ENCODE measurements at regions not wholly inside any gene's neighbourhood (a gene's known extent, or its start where the extent isn't known, plus 50 kb on each side); places are given as distances from the start of the nearest gene placed in this dataset.

DNA sequence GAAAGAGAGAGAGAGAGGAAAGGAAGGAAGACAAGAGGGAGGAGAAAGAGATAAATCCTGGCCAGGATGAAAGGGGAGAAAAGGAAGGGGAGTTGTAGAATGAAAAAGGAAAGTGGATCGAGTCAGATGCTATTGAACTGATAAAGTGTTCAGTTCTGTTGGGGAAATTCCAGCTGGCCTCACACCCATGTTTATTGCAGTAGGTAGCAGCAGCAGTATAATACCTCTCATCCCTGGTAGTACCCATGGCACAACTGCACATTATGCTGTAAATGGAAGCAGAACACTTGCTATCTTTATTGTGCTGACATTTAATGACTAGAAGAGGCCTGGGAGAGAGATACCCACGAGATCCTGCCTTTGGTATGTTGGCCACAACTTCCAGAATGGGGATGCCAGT is 178.1 kb downstream of the EVX1 start:
- TF ChIP-seq GABPA (IDR thresholded peaks at IDR 0.05; ENCODE audit: low read depth), result no peak
- TF ChIP-seq POLR2AphosphoS5 (IDR thresholded peaks at IDR 0.05; ENCODE audit: low read depth), result no peak
- TF ChIP-seq, protein P1, sequence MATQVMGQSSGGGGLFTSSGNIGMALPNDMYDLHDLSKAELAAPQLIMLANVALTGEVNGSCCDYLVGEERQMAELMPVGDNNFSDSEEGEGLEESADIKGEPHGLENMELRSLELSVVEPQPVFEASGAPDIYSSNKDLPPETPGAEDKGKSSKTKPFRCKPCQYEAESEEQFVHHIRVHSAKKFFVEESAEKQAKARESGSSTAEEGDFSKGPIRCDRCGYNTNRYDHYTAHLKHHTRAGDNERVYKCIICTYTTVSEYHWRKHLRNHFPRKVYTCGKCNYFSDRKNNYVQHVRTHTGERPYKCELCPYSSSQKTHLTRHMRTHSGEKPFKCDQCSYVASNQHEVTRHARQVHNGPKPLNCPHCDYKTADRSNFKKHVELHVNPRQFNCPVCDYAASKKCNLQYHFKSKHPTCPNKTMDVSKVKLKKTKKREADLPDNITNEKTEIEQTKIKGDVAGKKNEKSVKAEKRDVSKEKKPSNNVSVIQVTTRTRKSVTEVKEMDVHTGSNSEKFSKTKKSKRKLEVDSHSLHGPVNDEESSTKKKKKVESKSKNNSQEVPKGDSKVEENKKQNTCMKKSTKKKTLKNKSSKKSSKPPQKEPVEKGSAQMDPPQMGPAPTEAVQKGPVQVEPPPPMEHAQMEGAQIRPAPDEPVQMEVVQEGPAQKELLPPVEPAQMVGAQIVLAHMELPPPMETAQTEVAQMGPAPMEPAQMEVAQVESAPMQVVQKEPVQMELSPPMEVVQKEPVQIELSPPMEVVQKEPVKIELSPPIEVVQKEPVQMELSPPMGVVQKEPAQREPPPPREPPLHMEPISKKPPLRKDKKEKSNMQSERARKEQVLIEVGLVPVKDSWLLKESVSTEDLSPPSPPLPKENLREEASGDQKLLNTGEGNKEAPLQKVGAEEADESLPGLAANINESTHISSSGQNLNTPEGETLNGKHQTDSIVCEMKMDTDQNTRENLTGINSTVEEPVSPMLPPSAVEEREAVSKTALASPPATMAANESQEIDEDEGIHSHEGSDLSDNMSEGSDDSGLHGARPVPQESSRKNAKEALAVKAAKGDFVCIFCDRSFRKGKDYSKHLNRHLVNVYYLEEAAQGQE (IDR thresholded peaks at IDR 0.05; ENCODE audit: insufficient replicate concordance, low read depth), result no peak
- no peak for TF ChIP-seq CTCF (IDR thresholded peaks at IDR 0.05; ENCODE audit: insufficient read depth, low read length)
- no peak for TF ChIP-seq SPI1 (IDR thresholded peaks at IDR 0.05; ENCODE audit: borderline replicate concordance, low read depth)
- no peaks in the 10 kb centered on the region for H3K27me3 ChIP-seq (ENCODE audit: insufficient read depth, poor library complexity, severe bottlenecking)
- no peak overlapping the region for H3K27ac ChIP-seq (replicated peaks)
- DNase-seq (ENCODE audit: low read depth in 1 of 2, low spot score in 1 of 2), result no peak
- no peak overlapping the region for H3K4me3 ChIP-seq (replicated peaks; ENCODE audit: insufficient read depth, low read length)

DNA sequence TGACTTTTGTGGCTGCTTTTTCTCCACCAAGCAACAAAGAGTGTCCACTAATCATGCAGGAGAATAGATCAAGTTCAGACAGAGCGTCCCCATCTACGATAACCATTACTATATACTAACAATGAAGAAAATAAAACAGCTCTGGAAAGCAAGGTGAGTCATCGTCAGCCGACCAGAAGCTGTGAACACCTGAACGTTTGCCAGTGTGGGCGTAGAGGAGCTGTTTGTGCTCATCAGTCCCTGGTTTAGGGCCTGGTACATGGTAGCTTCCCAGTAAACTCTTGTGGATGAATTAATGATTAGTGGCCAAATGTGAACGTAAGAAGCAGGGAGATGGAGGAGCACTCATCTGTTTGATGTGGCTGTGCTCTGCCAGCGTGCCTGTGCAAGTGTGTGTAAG is 180.7 kb downstream of the EVX1 start:
- no peak for DNase-seq (ENCODE audit: low read depth in 1 of 2, low spot score in 1 of 2)
- Histone ChIP-seq H3K4me3 (replicated peaks; ENCODE audit: insufficient read depth, low read length) (no peak overlapping the region), H3K27me3 (ENCODE audit: insufficient read depth, poor library complexity, severe bottlenecking) (no peaks in the 10 kb centered on the region), H3K27ac (replicated peaks) (no peak overlapping the region)
- TF ChIP-seq GABPA (IDR thresholded peaks at IDR 0.05; ENCODE audit: low read depth) (no peak), SPI1 (IDR thresholded peaks at IDR 0.05; ENCODE audit: borderline replicate concordance, low read depth) (no peak), POLR2AphosphoS5 (IDR thresholded peaks at IDR 0.05; ENCODE audit: low read depth) (no peak), CTCF (IDR thresholded peaks at IDR 0.05; ENCODE audit: insufficient read depth, low read length) (no peak)
- TF ChIP-seq, protein P1 (IDR thresholded peaks at IDR 0.05; ENCODE audit: insufficient replicate concordance, low read depth), result no peak

DNA sequence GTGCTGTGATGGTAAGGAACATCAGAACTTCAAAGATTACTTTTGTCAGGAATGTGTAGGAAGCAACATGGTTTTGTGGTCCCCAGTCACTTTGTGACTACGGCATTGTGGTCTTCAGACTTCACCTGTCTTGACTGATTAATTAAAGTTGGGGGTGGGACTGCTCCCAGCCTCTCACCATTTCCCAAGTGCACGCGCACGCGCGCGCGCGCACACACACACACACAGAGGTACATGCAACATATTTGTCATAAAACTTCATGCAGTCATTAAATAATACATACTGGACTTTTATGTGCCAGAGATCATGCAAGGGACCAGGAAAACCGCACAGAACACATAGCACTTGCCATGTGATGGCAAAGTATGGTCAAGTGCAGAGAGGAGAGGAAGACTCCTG is 181.2 kb downstream of the EVX1 start:
- DNase-seq (ENCODE audit: low read depth in 1 of 2, low spot score in 1 of 2), result no peak
- Histone ChIP-seq H3K27ac (replicated peaks) (no peak overlapping the region), H3K27me3 (ENCODE audit: insufficient read depth, poor library complexity, severe bottlenecking) (no peaks in the 10 kb centered on the region), H3K4me3 (replicated peaks; ENCODE audit: insufficient read depth, low read length) (no peak overlapping the region)
- TF ChIP-seq GABPA (IDR thresholded peaks at IDR 0.05; ENCODE audit: low read depth) (no peak), SPI1 (IDR thresholded peaks at IDR 0.05; ENCODE audit: borderline replicate concordance, low read depth) (no peak), POLR2AphosphoS5 (IDR thresholded peaks at IDR 0.05; ENCODE audit: low read depth) (no peak), CTCF (IDR thresholded peaks at IDR 0.05; ENCODE audit: insufficient read depth, low read length) (no peak)
- TF ChIP-seq, protein P1 (IDR thresholded peaks at IDR 0.05; ENCODE audit: insufficient replicate concordance, low read depth), result no peak

Data from HL-60 (cell line).